HEK293T (cell line): ENCODE measurements at regions not wholly inside any gene's neighbourhood (a gene's known extent, or its start where the extent isn't known, plus 50 kb on each side); places are given as distances from the start of the nearest gene placed in this dataset.

Source experiments
- BHLHE40 ChIP-seq: fragments of 450-650 bp; IDR thresholded peaks from 2 replicates; pipeline ENCODE4 v1.6.1; 2016; ENCODE audit warnings: mild to moderate bottlenecking, moderate library complexity, borderline replicate concordance
- CTBP1 ChIP-seq: fragments of 450-650 bp; IDR thresholded peaks from 2 replicates; pipeline ENCODE4 v1.6.1; 2016; ENCODE audit warnings: borderline replicate concordance
- ELF4 ChIP-seq: fragments of 450-650 bp; IDR thresholded peaks from 2 replicates; pipeline ENCODE4 v1.6.1; 2017; ENCODE audit warnings: antibody characterized with exemption
- FOXA1 ChIP-seq: fragments of 450-650 bp; IDR thresholded peaks from 2 replicates; pipeline ENCODE4 v1.6.1; 2016; ENCODE audit warnings: mild to moderate bottlenecking
- FOXK2 ChIP-seq: fragments of 450-650 bp; IDR thresholded peaks from 2 replicates; pipeline ENCODE4 v1.6.1; 2016; ENCODE audit warnings: mild to moderate bottlenecking
- FOXM1 ChIP-seq: fragments of 450-650 bp; IDR thresholded peaks from 2 replicates; pipeline ENCODE4 v1.6.1; 2017; ENCODE audit warnings: mild to moderate bottlenecking, borderline replicate concordance
- SP1 ChIP-seq: fragments of 450-650 bp; IDR thresholded peaks from 2 replicates; pipeline ENCODE4 v1.6.1; 2017
- SUZ12 ChIP-seq: fragments of 450-650 bp; IDR thresholded peaks from 2 replicates; pipeline ENCODE4 v1.6.1; 2016; ENCODE audit warnings: mild to moderate bottlenecking
- ZNF384 ChIP-seq: fragments of 450-650 bp; IDR thresholded peaks from 2 replicates; pipeline ENCODE4 v1.6.1; 2016

GRCh38 chr15:36156879-36157427, 422.5 kb upstream of the CDIN1 start:
- no peak for TF ChIP-seq ELF4
- TF ChIP-seq ZNF384 = no peak
- TF ChIP-seq FOXM1 = no peak
- TF ChIP-seq BHLHE40 = no peak
- no peak for TF ChIP-seq FOXA1
- TF ChIP-seq SP1 = no peak
- TF ChIP-seq CTBP1 = no peak
- no peak for TF ChIP-seq SUZ12
- TF ChIP-seq FOXK2 = no peak
